ENCODE measurements at regions not wholly inside any gene's neighbourhood (a gene's known extent, or its start where the extent isn't known, plus 50 kb on each side); places are given as distances from the start of the nearest gene placed in this dataset.

- DNase-seq (no peak), ATAC-seq (ENCODE audit: insufficient read depth, low read depth) (no peak)
- no peaks in the 10 kb centered on the region for H3K79me2 ChIP-seq (ENCODE audit: insufficient read depth, low read length)
- no peaks in the 10 kb centered on the region for H3K27me3 ChIP-seq (ENCODE audit: insufficient read depth, low read length, poor library complexity)
- no peaks in the 10 kb centered on the region for H3K4me1 ChIP-seq (ENCODE audit: insufficient read depth, low read length)
- no peaks in the 10 kb centered on the region for H3K9me3 ChIP-seq (ENCODE audit: insufficient read depth, low read length, severe bottlenecking)
- H3K4me2 ChIP-seq (ENCODE audit: insufficient read depth, low read length) = no peak overlapping the region
- no peak overlapping the region for H3K4me3 ChIP-seq (ENCODE audit: low read depth in 1 of 2, low read length in 2 of 2)
- no peak overlapping the region for H3K27ac ChIP-seq (ENCODE audit: low read length)
- H3K9ac ChIP-seq (ENCODE audit: low read depth, low read length) = no peak overlapping the region
- H3K36me3 ChIP-seq (ENCODE audit: insufficient read depth, low read length) = no peaks in the 10 kb centered on the region
- no peaks in the 10 kb centered on the region for H4K20me1 ChIP-seq (ENCODE audit: insufficient read depth, low read length)
- H2AFZ ChIP-seq (ENCODE audit: low read depth, low read length) = no peak overlapping the region
- TF ChIP-seq EZH2 (IDR thresholded peaks at IDR 0.05; ENCODE audit: borderline replicate concordance, low read depth, low read length, severe bottlenecking) = no peak
- TF ChIP-seq CTCF (IDR thresholded peaks at IDR 0.05; ENCODE audit: borderline replicate concordance, extremely low read depth, low read length, poor library complexity, severe bottlenecking) = no peak
Measured at GRCh38 chr7:9175871-9176270, 742.5 kb downstream of the NXPH1 start.

GRCh38 chr7:9181356-9181755, 747.9 kb downstream of the NXPH1 start:
- H3K27ac ChIP-seq (ENCODE audit: low read length) = no peak overlapping the region
- DNase-seq (no peak), ATAC-seq (ENCODE audit: insufficient read depth, low read depth) (no peak)
- no peaks in the 10 kb centered on the region for H3K27me3 ChIP-seq (ENCODE audit: insufficient read depth, low read length, poor library complexity)
- no peaks in the 10 kb centered on the region for H3K79me2 ChIP-seq (ENCODE audit: insufficient read depth, low read length)
- no peaks in the 10 kb centered on the region for H4K20me1 ChIP-seq (ENCODE audit: insufficient read depth, low read length)
- H3K36me3 ChIP-seq (ENCODE audit: insufficient read depth, low read length) = no peaks in the 10 kb centered on the region
- TF ChIP-seq EZH2 (IDR thresholded peaks at IDR 0.05; ENCODE audit: borderline replicate concordance, low read depth, low read length, severe bottlenecking) = no peak
- no peak for TF ChIP-seq CTCF (IDR thresholded peaks at IDR 0.05; ENCODE audit: borderline replicate concordance, extremely low read depth, low read length, poor library complexity, severe bottlenecking)
- H3K4me2 ChIP-seq (ENCODE audit: insufficient read depth, low read length) = no peak overlapping the region
- H3K4me3 ChIP-seq (ENCODE audit: low read depth in 1 of 2, low read length in 2 of 2) = no peak overlapping the region
- no peak overlapping the region for H3K9ac ChIP-seq (ENCODE audit: low read depth, low read length)
- no peaks in the 10 kb centered on the region for H3K9me3 ChIP-seq (ENCODE audit: insufficient read depth, low read length, severe bottlenecking)
- no peak overlapping the region for H2AFZ ChIP-seq (ENCODE audit: low read depth, low read length)
- no peaks in the 10 kb centered on the region for H3K4me1 ChIP-seq (ENCODE audit: insufficient read depth, low read length)

GRCh38 chr7:9186730-9187129, 753.3 kb downstream of the NXPH1 start:
- no peaks in the 10 kb centered on the region for H4K20me1 ChIP-seq (ENCODE audit: insufficient read depth, low read length)
- H2AFZ ChIP-seq (ENCODE audit: low read depth, low read length) = no peak overlapping the region
- H3K27me3 ChIP-seq (ENCODE audit: insufficient read depth, low read length, poor library complexity) = no peaks in the 10 kb centered on the region
- no peaks in the 10 kb centered on the region for H3K9me3 ChIP-seq (ENCODE audit: insufficient read depth, low read length, severe bottlenecking)
- no peaks in the 10 kb centered on the region for H3K79me2 ChIP-seq (ENCODE audit: insufficient read depth, low read length)
- TF ChIP-seq EZH2 (IDR thresholded peaks at IDR 0.05; ENCODE audit: borderline replicate concordance, low read depth, low read length, severe bottlenecking) (no peak), CTCF (IDR thresholded peaks at IDR 0.05; ENCODE audit: borderline replicate concordance, extremely low read depth, low read length, poor library complexity, severe bottlenecking) (no peak)
- H3K9ac ChIP-seq (ENCODE audit: low read depth, low read length) = no peak overlapping the region
- no peak overlapping the region for H3K4me3 ChIP-seq (ENCODE audit: low read depth in 1 of 2, low read length in 2 of 2)
- no peaks in the 10 kb centered on the region for H3K36me3 ChIP-seq (ENCODE audit: insufficient read depth, low read length)
- no peaks in the 10 kb centered on the region for H3K4me1 ChIP-seq (ENCODE audit: insufficient read depth, low read length)
- H3K27ac ChIP-seq (ENCODE audit: low read length) = no peak overlapping the region
- no peak for DNase-seq
- no peak for ATAC-seq (ENCODE audit: insufficient read depth, low read depth)
- H3K4me2 ChIP-seq (ENCODE audit: insufficient read depth, low read length) = no peak overlapping the region

GRCh38 chr7:9189703-9190102, 756.3 kb downstream of the NXPH1 start:
- H3K4me2 ChIP-seq (ENCODE audit: insufficient read depth, low read length) = no peak overlapping the region

More at GRCh38 chr7:9189703-9190102, 756.3 kb downstream of the NXPH1 start:
- H3K79me2 ChIP-seq (ENCODE audit: insufficient read depth, low read length) = no peaks in the 10 kb centered on the region
- H3K9ac ChIP-seq (ENCODE audit: low read depth, low read length) = no peak overlapping the region
- H3K27me3 ChIP-seq (ENCODE audit: insufficient read depth, low read length, poor library complexity) = no peaks in the 10 kb centered on the region
- H4K20me1 ChIP-seq (ENCODE audit: insufficient read depth, low read length) = no peaks in the 10 kb centered on the region
- no peak overlapping the region for H3K4me3 ChIP-seq (ENCODE audit: low read depth in 1 of 2, low read length in 2 of 2)
- no peaks in the 10 kb centered on the region for H3K9me3 ChIP-seq (ENCODE audit: insufficient read depth, low read length, severe bottlenecking)
- no peaks in the 10 kb centered on the region for H3K36me3 ChIP-seq (ENCODE audit: insufficient read depth, low read length)
- ATAC-seq (ENCODE audit: insufficient read depth, low read depth) (no peak), DNase-seq (no peak)
- H2AFZ ChIP-seq (ENCODE audit: low read depth, low read length) = no peak overlapping the region
- no peaks in the 10 kb centered on the region for H3K4me1 ChIP-seq (ENCODE audit: insufficient read depth, low read length)
- H3K27ac ChIP-seq (ENCODE audit: low read length) = no peak overlapping the region
- no peak for TF ChIP-seq EZH2 (IDR thresholded peaks at IDR 0.05; ENCODE audit: borderline replicate concordance, low read depth, low read length, severe bottlenecking)
- TF ChIP-seq CTCF (IDR thresholded peaks at IDR 0.05; ENCODE audit: borderline replicate concordance, extremely low read depth, low read length, poor library complexity, severe bottlenecking) = no peak
